ENCODE measurements at regions not wholly inside any gene's neighbourhood (a gene's known extent, or its start where the extent isn't known, plus 50 kb on each side); places are given as distances from the start of the nearest gene placed in this dataset.

- TF ChIP-seq GATA3 (IDR thresholded peaks at IDR 0.05; ENCODE audit: low read depth, low read length) (no peak), GATA2 (IDR thresholded peaks at IDR 0.05; ENCODE audit: low read depth, low read length) (no peak)
Measured at GRCh38 chr5:53259176-53259575, 149.6 kb upstream of the MOCS2 start.

Data from SH-SY5Y (cell line).